ENCODE measurements at regions not wholly inside any gene's neighbourhood (a gene's known extent, or its start where the extent isn't known, plus 50 kb on each side); places are given as distances from the start of the nearest gene placed in this dataset.

- intact Hi-C loops (cut with micrococcal nuclease; ENCODE audit: unreplicated experiment), result loop anchor here (5.0 kb wide), 1 partner anchor 46 kb away; no protein-coding TSS in a partner anchor
- Mint-ChIP-seq H3K36me3 (ENCODE audit: insufficient read depth, unreplicated experiment) (no peaks in the 10 kb centered on the region), H3K27ac (ENCODE audit: unreplicated experiment) (no peak overlapping the region), H3K9me3 (ENCODE audit: unreplicated experiment) (peaks cover 8% of the 10 kb centered on the region), H3K4me3 (ENCODE audit: unreplicated experiment) (no peak overlapping the region), H3K4me1 (ENCODE audit: low read depth, unreplicated experiment) (peaks cover 6% of the 10 kb centered on the region), H3K27me3 (ENCODE audit: insufficient read depth, unreplicated experiment) (no peaks in the 10 kb centered on the region)
- no peaks in the 10 kb centered on the region for H3K27me3 ChIP-seq (replicated peaks; ENCODE audit: control insufficient read depth, insufficient read depth, low read length)
- POLR2A ChIA-PET, result interaction anchor here (0.6 kb wide), 1 partner anchor 82 kb away, joined by 3 read pairs; no protein-coding TSS in a partner anchor
- no peak for DNase-seq
- no peaks in the 10 kb centered on the region for H3K36me3 ChIP-seq (ENCODE audit: control insufficient read depth, insufficient read depth, low read length)
- H3K4me1 ChIP-seq, result no peaks in the 10 kb centered on the region
- TF ChIP-seq CTCF (IDR thresholded peaks at IDR 0.05; ENCODE audit: insufficient read depth in 1 of 2, low read depth in 1 of 2, low read length in 1 of 2, severe bottlenecking in 1 of 2, unreplicated experiment in 1 of 2), result no peak
- no peaks in the 10 kb centered on the region for H3K9me3 ChIP-seq
- no peak overlapping the region for H3K4me3 ChIP-seq (ENCODE audit: low read depth, low read length)
- no TSS peak for BruUV-seq (replicated peaks)
- CTCF ChIA-PET, result interaction anchor here (0.7 kb wide), 1 partner anchor 44 kb away, joined by 3 read pairs; no protein-coding TSS in a partner anchor
These were observed 128.8 kb downstream of the GATA3 start for GRCh38 chr10:8183241-8183704.

GRCh38 chr10:8187171-8187666 is 132.7 kb downstream of the GATA3 start:
- ChIA-PET POLR2A (no interaction called here), CTCF (no interaction called here)
- no peak for DNase-seq
- H3K27ac Mint-ChIP-seq (ENCODE audit: unreplicated experiment), result no peak overlapping the region
- no peak for TF ChIP-seq CTCF (IDR thresholded peaks at IDR 0.05; ENCODE audit: insufficient read depth in 1 of 2, low read depth in 1 of 2, low read length in 1 of 2, severe bottlenecking in 1 of 2, unreplicated experiment in 1 of 2)
- BruUV-seq (replicated peaks), result no TSS peak
- Histone ChIP-seq H3K36me3 (ENCODE audit: control insufficient read depth, insufficient read depth, low read length) (no peaks in the 10 kb centered on the region), H3K4me1 (peaks cover 9% of the 10 kb centered on the region), H3K9me3 (no peaks in the 10 kb centered on the region), H3K27me3 (replicated peaks; ENCODE audit: control insufficient read depth, insufficient read depth, low read length) (no peaks in the 10 kb centered on the region), H3K4me3 (ENCODE audit: low read depth, low read length) (no peak overlapping the region)
- no peaks in the 10 kb centered on the region for H3K36me3 Mint-ChIP-seq (ENCODE audit: insufficient read depth, unreplicated experiment)
- no peaks in the 10 kb centered on the region for H3K27me3 Mint-ChIP-seq (ENCODE audit: insufficient read depth, unreplicated experiment)
- H3K4me1 Mint-ChIP-seq (ENCODE audit: low read depth, unreplicated experiment), result no peaks in the 10 kb centered on the region
- intact Hi-C loops (cut with micrococcal nuclease; ENCODE audit: unreplicated experiment), result no loop called here
- no peak overlapping the region for H3K4me3 Mint-ChIP-seq (ENCODE audit: unreplicated experiment)
- no peaks in the 10 kb centered on the region for H3K9me3 Mint-ChIP-seq (ENCODE audit: unreplicated experiment)

- Mint-ChIP-seq H3K27me3 (ENCODE audit: insufficient read depth, unreplicated experiment) (no peaks in the 10 kb centered on the region), H3K4me3 (ENCODE audit: unreplicated experiment) (no peak overlapping the region), H3K36me3 (ENCODE audit: insufficient read depth, unreplicated experiment) (no peaks in the 10 kb centered on the region), H3K9me3 (ENCODE audit: unreplicated experiment) (no peaks in the 10 kb centered on the region), H3K4me1 (ENCODE audit: low read depth, unreplicated experiment) (peaks cover 10% of the 10 kb centered on the region), H3K27ac (ENCODE audit: unreplicated experiment) (no peak overlapping the region)
- no peak for TF ChIP-seq CTCF (IDR thresholded peaks at IDR 0.05; ENCODE audit: insufficient read depth in 1 of 2, low read depth in 1 of 2, low read length in 1 of 2, severe bottlenecking in 1 of 2, unreplicated experiment in 1 of 2)
- CTCF ChIA-PET, result no interaction called here
- Histone ChIP-seq H3K36me3 (ENCODE audit: control insufficient read depth, insufficient read depth, low read length) (no peaks in the 10 kb centered on the region), H3K4me1 (peaks cover 29% of the 10 kb centered on the region), H3K9me3 (no peaks in the 10 kb centered on the region), H3K4me3 (ENCODE audit: low read depth, low read length) (no peak overlapping the region), H3K27me3 (replicated peaks; ENCODE audit: control insufficient read depth, insufficient read depth, low read length) (no peaks in the 10 kb centered on the region)
- intact Hi-C loops (cut with micrococcal nuclease; ENCODE audit: unreplicated experiment), result no loop called here
- POLR2A ChIA-PET, result no interaction called here
- no peak for DNase-seq
- BruUV-seq (replicated peaks), result no TSS peak
These were observed 135.0 kb downstream of the GATA3 start for GRCh38 chr10:8189458-8189857.
